Nephron (organoid): ENCODE measurements at regions not wholly inside any gene's neighbourhood (a gene's known extent, or its start where the extent isn't known, plus 50 kb on each side); places are given as distances from the start of the nearest gene placed in this dataset.
A peak's percentile ranks its signal among the peaks of the same experiment; 100 is the strongest.

ENCODE experiments used
- H3K27ac Mint-ChIP-seq, 3 experiments: 2 replicates each; pipeline ENCODE4 v1.8.0; 2020; ENCODE audit warnings: mixed read lengths in 3 of 3, mild to moderate bottlenecking in 2 of 3, moderate library complexity in 1 of 3
- H3K27me3 Mint-ChIP-seq: 2 replicates; pipeline ENCODE4 v1.8.0; 2021; ENCODE audit warnings: low read depth, mild to moderate bottlenecking, moderate library complexity, mixed read lengths
- H3K36me3 Mint-ChIP-seq: 2 replicates; pipeline ENCODE4 v1.8.0; 2020; ENCODE audit warnings: low read depth, mixed read lengths
- H3K4me1 Mint-ChIP-seq: 2 replicates; pipeline ENCODE4 v1.8.0; 2020; ENCODE audit warnings: mixed read lengths
- H3K4me3 Mint-ChIP-seq, 3 experiments: 2 replicates each; pipeline ENCODE4 v1.8.0; 2020; ENCODE audit warnings: mild to moderate bottlenecking in 3 of 3, mixed read lengths in 3 of 3, moderate library complexity in 2 of 3
- H3K9me3 Mint-ChIP-seq: 2 replicates; pipeline ENCODE4 v1.8.0; 2020; ENCODE audit warnings: mixed read lengths
- CTCF ChIP-seq, 3 experiments: fragments of 200-600 bp; sonication (generic); IDR thresholded peaks; one replicate each; pipeline ENCODE4 v1.5.0; 2021; ENCODE audit warnings: antibody characterized with exemption in 3 of 3; ENCODE audit not compliant: unreplicated experiment in 3 of 3

DNA sequence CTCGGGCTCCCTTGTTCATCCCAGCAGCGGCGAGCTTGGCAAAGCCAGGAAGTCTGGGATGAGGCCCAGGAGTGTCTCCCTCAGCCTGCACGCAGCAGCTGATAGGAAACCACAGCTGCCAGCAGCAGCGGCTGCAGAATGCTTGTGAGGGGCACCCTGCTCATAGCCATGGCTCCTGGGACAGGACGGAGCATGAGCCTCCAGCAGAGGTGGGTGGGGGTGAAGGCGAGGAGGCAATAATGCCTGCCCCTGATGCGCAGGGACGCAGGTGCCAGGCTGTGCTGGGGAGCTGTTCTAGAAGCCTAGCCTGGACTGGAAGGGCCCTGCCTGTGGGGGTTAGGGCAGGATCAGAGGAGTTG is 157.9 kb downstream of the CD83 start:
- H3K36me3 Mint-ChIP-seq = no peaks in the 10 kb centered on the region
- H3K4me3 Mint-ChIP-seq = no peak overlapping the region
- H3K4me1 Mint-ChIP-seq = peaks cover 43% of the 10 kb centered on the region
- peaks cover 7% of the 10 kb centered on the region for H3K9me3 Mint-ChIP-seq
- peak overlapping the region in 2 of 3 experiments; percentile 0 to 11 for H3K27ac Mint-ChIP-seq
- no peak for TF ChIP-seq CTCF (IDR thresholded peaks at IDR 0.05; ENCODE audit: unreplicated experiment in 3 of 3)
- peaks cover 18% of the 10 kb centered on the region for H3K27me3 Mint-ChIP-seq

- Mint-ChIP-seq H3K4me1 (peaks cover 43% of the 10 kb centered on the region), H3K27ac (peak overlapping the region in 2 of 3 experiments; percentile 0 to 32), H3K9me3 (peaks cover 5% of the 10 kb centered on the region)
Measured at GRCh38 chr6:14276071-14276470, 158.5 kb downstream of the CD83 start.

GRCh38 chr6:14276667-14277404 is 159.3 kb downstream of the CD83 start:
- no peak overlapping the region for H3K4me3 Mint-ChIP-seq
- H3K27me3 Mint-ChIP-seq = peaks cover 18% of the 10 kb centered on the region
- H3K36me3 Mint-ChIP-seq = no peaks in the 10 kb centered on the region
- H3K9me3 Mint-ChIP-seq = peaks cover 5% of the 10 kb centered on the region
- TF ChIP-seq CTCF (IDR thresholded peaks at IDR 0.05; ENCODE audit: unreplicated experiment in 3 of 3) = no peak
- H3K27ac Mint-ChIP-seq = peak overlapping the region; percentile 0 to 68 (median 33)
- H3K4me1 Mint-ChIP-seq = peaks cover 50% of the 10 kb centered on the region

More at GRCh38 chr6:14276071-14276470, 158.5 kb downstream of the CD83 start:
- Mint-ChIP-seq H3K4me3 (no peak overlapping the region), H3K36me3 (no peaks in the 10 kb centered on the region), H3K27me3 (peaks cover 18% of the 10 kb centered on the region)
- no peak for TF ChIP-seq CTCF (IDR thresholded peaks at IDR 0.05; ENCODE audit: unreplicated experiment in 3 of 3)

DNA sequence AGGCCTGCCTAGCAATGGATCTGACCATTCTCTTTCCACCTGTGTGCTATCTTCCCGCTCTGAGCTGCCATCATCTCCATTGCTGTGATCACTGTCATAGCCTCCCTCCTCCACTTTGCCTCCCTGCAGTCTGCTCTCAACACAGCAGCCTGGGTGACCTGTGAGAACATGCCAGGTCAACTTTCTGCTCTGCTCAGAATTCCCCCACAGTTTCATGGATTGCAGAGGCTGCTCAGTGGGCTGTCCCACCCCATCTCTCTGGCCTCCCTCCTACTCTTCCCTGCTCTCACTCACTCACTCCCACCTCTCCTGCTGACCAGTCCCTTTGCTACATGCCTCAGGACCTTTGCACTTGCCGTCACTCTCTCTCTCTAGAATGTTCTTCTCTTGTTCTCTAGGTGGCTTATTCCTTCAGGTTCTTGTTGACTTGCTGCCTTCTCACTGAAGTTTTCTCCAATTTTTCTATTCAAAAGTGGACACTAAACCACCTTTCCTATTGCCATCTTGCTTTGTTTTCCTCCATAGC is 159.9 kb downstream of the CD83 start:
- no peak for TF ChIP-seq CTCF (IDR thresholded peaks at IDR 0.05; ENCODE audit: unreplicated experiment in 3 of 3)
- peaks cover 55% of the 10 kb centered on the region for H3K4me1 Mint-ChIP-seq
- H3K27ac Mint-ChIP-seq = peak overlapping the region in 1 of 3 experiments; percentile 0
- H3K27me3 Mint-ChIP-seq = peaks cover 18% of the 10 kb centered on the region
- H3K9me3 Mint-ChIP-seq = no peaks in the 10 kb centered on the region
- H3K36me3 Mint-ChIP-seq = no peaks in the 10 kb centered on the region
- H3K4me3 Mint-ChIP-seq = no peak overlapping the region

DNA sequence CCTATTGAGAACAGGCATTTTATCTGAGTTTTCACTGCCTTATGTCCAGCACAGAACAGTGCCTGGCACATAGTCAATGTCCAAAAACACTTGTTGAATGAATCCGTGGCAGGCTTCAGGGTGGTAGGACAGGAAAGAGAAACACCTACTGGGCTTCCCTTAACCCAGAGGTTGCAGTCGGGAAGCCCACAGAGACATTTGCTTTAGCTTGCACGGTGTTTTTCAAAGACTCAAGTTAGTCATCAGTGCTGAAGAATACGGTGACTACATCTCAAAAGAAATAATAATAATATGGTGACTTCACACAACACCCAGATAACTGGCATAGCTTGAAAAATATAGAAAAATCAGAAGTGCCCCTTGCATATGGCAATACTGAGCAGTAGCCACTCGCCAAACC is 160.4 kb downstream of the CD83 start:
- no peak for TF ChIP-seq CTCF (IDR thresholded peaks at IDR 0.05; ENCODE audit: unreplicated experiment in 3 of 3)
- no peak overlapping the region for H3K27ac Mint-ChIP-seq
- H3K36me3 Mint-ChIP-seq = no peaks in the 10 kb centered on the region
- H3K4me1 Mint-ChIP-seq = peaks cover 57% of the 10 kb centered on the region
- H3K4me3 Mint-ChIP-seq = no peak overlapping the region
- H3K9me3 Mint-ChIP-seq = no peaks in the 10 kb centered on the region
- H3K27me3 Mint-ChIP-seq = peaks cover 18% of the 10 kb centered on the region

DNA sequence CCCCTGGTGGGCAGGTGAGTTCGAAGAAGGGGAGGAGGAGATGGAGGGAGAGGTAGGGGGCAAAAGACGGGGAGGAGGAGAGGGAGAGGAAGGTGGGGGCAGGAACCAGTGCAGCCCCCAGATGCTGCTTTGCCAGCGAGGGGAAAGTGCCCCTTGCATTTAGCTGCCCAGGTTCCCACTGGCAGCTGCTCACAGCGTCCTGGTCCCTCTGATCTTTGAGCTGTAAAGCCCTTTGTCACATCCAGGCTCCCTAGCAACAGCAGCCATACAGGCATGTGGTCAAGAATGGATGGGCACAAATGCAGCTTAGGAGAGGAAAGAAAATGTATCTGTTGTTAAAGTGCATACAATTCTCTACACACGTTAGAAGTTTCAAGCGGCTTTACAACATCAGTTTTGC is 160.9 kb downstream of the CD83 start:
- H3K4me1 Mint-ChIP-seq = peaks cover 57% of the 10 kb centered on the region
- H3K9me3 Mint-ChIP-seq = no peaks in the 10 kb centered on the region
- H3K4me3 Mint-ChIP-seq = no peak overlapping the region
- H3K36me3 Mint-ChIP-seq = no peaks in the 10 kb centered on the region
- peaks cover 18% of the 10 kb centered on the region for H3K27me3 Mint-ChIP-seq
- H3K27ac Mint-ChIP-seq = no peak overlapping the region
- no peak for TF ChIP-seq CTCF (IDR thresholded peaks at IDR 0.05; ENCODE audit: unreplicated experiment in 3 of 3)
